HEK293 (cell line): ENCODE measurements at regions not wholly inside any gene's neighbourhood (a gene's known extent, or its start where the extent isn't known, plus 50 kb on each side); places are given as distances from the start of the nearest gene placed in this dataset.

Experiments
- SETDB1 ChIP-seq: IDR thresholded peaks from one replicate; pipeline ENCODE4 v1.6.1; 2017; ENCODE audit warnings: mild to moderate bottlenecking, low read length, moderate library complexity, mixed read lengths; ENCODE audit not compliant: insufficient read length
- YY1 ChIP-seq: fragments of 450-650 bp; formaldehyde crosslinking; IDR thresholded peaks from 2 replicates; pipeline ENCODE4 v1.5.1; 2018; ENCODE audit warnings: missing biosample characterization, missing genetic modification characterization
- ZBTB7A ChIP-seq: fragments of 450-650 bp; formaldehyde crosslinking; IDR thresholded peaks from 2 replicates; pipeline ENCODE4 v1.5.1; 2016; ENCODE audit warnings: low read depth, missing biosample characterization, missing genetic modification characterization
- ZFP37 ChIP-seq: fragments of 450-650 bp; formaldehyde crosslinking; IDR thresholded peaks from 2 replicates; pipeline ENCODE4 v1.5.1; 2016; ENCODE audit warnings: missing biosample characterization, missing genetic modification characterization
- ZNF155 ChIP-seq: fragments of 450-650 bp; formaldehyde crosslinking; IDR thresholded peaks from 2 replicates; pipeline ENCODE4 v1.5.1; 2016; ENCODE audit warnings: missing biosample characterization, missing genetic modification characterization
- ZNF24 ChIP-seq: fragments of 450-650 bp; formaldehyde crosslinking; IDR thresholded peaks from 2 replicates; pipeline ENCODE4 v1.5.1; 2016; ENCODE audit warnings: missing biosample characterization, missing genetic modification characterization
- ZNF341 ChIP-seq: fragments of 450-650 bp; formaldehyde crosslinking; IDR thresholded peaks from 2 replicates; pipeline ENCODE4; 2016; ENCODE audit warnings: low read depth, missing biosample characterization, missing genetic modification characterization
- ZNF48 ChIP-seq: fragments of 450-650 bp; formaldehyde crosslinking; IDR thresholded peaks from 2 replicates; pipeline ENCODE4 v1.5.1; 2016; ENCODE audit warnings: missing biosample characterization, missing genetic modification characterization
- ZNF76 ChIP-seq: fragments of 450-650 bp; formaldehyde crosslinking; IDR thresholded peaks from 2 replicates; pipeline ENCODE4; 2016; ENCODE audit warnings: low read depth, missing biosample characterization, missing genetic modification characterization, borderline replicate concordance
- ZNF785 ChIP-seq: fragments of 450-650 bp; formaldehyde crosslinking; IDR thresholded peaks from 2 replicates; pipeline ENCODE4 v1.5.1; 2016; ENCODE audit warnings: missing biosample characterization, missing genetic modification characterization
- TF ChIP-seq, protein P1 (sequence below): fragments of 450-650 bp; formaldehyde crosslinking; IDR thresholded peaks from 2 replicates; pipeline ENCODE4 v1.5.1; 2016; ENCODE audit warnings: missing biosample characterization, missing genetic modification characterization
- TF ChIP-seq, protein P2 (sequence below): fragments of 450-650 bp; formaldehyde crosslinking; IDR thresholded peaks from 2 replicates; pipeline ENCODE4 v1.5.1; 2016; ENCODE audit warnings: missing biosample characterization, missing genetic modification characterization
- TF ChIP-seq, protein P3 (sequence below): fragments of 450-650 bp; formaldehyde crosslinking; IDR thresholded peaks from 2 replicates; pipeline ENCODE4 v1.5.1; 2016; ENCODE audit warnings: missing biosample characterization, missing genetic modification characterization, low read depth
- TF ChIP-seq, protein P4 (sequence below): sonication (generic); formaldehyde crosslinking; IDR thresholded peaks from 2 replicates; pipeline ENCODE4 v1.8.1; 2022; ENCODE audit warnings: mild to moderate bottlenecking, moderate library complexity, missing genetic modification reagents

DNA sequence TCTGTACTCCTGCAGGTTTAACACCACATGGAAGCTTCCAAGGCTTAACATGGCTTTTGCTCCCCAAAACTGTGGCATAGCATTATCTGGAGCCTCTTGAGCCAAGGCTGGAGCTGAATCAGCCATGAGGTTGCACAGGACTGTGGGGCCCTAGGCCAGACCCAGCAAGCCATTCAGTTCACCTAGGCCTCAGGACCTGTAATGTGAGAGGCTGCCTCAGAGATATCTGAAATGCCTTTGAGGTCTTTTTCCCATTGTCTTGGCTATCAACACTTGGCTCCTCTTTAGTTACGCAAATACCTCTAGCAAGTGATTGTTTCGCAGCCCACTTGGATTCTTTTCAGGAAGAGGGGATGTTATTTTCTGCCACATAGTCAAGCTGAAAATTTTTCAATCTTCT is 72.0 kb downstream of the VPREB1 start:
- TF ChIP-seq ZNF785 (tag by site-specific recombination) (no peak), ZNF24 (no peak), ZFP37 (tag by site-specific recombination) (no peak), ZNF48 (tag by site-specific recombination) (no peak), ZNF155 (no peak), SETDB1 (no peak), YY1 (tag by site-specific recombination) (no peak), ZNF76 (tag by site-specific recombination) (no peak), ZNF341 (tag by site-specific recombination) (no peak), ZBTB7A (tag by site-specific recombination) (no peak)
- TF ChIP-seq, protein P1, sequence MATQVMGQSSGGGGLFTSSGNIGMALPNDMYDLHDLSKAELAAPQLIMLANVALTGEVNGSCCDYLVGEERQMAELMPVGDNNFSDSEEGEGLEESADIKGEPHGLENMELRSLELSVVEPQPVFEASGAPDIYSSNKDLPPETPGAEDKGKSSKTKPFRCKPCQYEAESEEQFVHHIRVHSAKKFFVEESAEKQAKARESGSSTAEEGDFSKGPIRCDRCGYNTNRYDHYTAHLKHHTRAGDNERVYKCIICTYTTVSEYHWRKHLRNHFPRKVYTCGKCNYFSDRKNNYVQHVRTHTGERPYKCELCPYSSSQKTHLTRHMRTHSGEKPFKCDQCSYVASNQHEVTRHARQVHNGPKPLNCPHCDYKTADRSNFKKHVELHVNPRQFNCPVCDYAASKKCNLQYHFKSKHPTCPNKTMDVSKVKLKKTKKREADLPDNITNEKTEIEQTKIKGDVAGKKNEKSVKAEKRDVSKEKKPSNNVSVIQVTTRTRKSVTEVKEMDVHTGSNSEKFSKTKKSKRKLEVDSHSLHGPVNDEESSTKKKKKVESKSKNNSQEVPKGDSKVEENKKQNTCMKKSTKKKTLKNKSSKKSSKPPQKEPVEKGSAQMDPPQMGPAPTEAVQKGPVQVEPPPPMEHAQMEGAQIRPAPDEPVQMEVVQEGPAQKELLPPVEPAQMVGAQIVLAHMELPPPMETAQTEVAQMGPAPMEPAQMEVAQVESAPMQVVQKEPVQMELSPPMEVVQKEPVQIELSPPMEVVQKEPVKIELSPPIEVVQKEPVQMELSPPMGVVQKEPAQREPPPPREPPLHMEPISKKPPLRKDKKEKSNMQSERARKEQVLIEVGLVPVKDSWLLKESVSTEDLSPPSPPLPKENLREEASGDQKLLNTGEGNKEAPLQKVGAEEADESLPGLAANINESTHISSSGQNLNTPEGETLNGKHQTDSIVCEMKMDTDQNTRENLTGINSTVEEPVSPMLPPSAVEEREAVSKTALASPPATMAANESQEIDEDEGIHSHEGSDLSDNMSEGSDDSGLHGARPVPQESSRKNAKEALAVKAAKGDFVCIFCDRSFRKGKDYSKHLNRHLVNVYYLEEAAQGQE (tag by site-specific recombination) = no peak
- TF ChIP-seq, protein P2, sequence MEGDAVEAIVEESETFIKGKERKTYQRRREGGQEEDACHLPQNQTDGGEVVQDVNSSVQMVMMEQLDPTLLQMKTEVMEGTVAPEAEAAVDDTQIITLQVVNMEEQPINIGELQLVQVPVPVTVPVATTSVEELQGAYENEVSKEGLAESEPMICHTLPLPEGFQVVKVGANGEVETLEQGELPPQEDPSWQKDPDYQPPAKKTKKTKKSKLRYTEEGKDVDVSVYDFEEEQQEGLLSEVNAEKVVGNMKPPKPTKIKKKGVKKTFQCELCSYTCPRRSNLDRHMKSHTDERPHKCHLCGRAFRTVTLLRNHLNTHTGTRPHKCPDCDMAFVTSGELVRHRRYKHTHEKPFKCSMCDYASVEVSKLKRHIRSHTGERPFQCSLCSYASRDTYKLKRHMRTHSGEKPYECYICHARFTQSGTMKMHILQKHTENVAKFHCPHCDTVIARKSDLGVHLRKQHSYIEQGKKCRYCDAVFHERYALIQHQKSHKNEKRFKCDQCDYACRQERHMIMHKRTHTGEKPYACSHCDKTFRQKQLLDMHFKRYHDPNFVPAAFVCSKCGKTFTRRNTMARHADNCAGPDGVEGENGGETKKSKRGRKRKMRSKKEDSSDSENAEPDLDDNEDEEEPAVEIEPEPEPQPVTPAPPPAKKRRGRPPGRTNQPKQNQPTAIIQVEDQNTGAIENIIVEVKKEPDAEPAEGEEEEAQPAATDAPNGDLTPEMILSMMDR (tag by site-specific recombination) = no peak
- TF ChIP-seq, protein P3, sequence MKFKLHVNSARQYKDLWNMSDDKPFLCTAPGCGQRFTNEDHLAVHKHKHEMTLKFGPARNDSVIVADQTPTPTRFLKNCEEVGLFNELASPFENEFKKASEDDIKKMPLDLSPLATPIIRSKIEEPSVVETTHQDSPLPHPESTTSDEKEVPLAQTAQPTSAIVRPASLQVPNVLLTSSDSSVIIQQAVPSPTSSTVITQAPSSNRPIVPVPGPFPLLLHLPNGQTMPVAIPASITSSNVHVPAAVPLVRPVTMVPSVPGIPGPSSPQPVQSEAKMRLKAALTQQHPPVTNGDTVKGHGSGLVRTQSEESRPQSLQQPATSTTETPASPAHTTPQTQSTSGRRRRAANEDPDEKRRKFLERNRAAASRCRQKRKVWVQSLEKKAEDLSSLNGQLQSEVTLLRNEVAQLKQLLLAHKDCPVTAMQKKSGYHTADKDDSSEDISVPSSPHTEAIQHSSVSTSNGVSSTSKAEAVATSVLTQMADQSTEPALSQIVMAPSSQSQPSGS = no peak
- TF ChIP-seq, protein P4, sequence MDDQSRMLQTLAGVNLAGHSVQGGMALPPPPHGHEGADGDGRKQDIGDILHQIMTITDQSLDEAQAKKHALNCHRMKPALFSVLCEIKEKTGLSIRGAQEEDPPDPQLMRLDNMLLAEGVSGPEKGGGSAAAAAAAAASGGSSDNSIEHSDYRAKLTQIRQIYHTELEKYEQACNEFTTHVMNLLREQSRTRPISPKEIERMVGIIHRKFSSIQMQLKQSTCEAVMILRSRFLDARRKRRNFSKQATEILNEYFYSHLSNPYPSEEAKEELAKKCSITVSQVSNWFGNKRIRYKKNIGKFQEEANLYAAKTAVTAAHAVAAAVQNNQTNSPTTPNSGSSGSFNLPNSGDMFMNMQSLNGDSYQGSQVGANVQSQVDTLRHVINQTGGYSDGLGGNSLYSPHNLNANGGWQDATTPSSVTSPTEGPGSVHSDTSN (CRISPR knock-in tag) = no peak
